ENCODE measurements at regions not wholly inside any gene's neighbourhood (a gene's known extent, or its start where the extent isn't known, plus 50 kb on each side); places are given as distances from the start of the nearest gene placed in this dataset.

DNA sequence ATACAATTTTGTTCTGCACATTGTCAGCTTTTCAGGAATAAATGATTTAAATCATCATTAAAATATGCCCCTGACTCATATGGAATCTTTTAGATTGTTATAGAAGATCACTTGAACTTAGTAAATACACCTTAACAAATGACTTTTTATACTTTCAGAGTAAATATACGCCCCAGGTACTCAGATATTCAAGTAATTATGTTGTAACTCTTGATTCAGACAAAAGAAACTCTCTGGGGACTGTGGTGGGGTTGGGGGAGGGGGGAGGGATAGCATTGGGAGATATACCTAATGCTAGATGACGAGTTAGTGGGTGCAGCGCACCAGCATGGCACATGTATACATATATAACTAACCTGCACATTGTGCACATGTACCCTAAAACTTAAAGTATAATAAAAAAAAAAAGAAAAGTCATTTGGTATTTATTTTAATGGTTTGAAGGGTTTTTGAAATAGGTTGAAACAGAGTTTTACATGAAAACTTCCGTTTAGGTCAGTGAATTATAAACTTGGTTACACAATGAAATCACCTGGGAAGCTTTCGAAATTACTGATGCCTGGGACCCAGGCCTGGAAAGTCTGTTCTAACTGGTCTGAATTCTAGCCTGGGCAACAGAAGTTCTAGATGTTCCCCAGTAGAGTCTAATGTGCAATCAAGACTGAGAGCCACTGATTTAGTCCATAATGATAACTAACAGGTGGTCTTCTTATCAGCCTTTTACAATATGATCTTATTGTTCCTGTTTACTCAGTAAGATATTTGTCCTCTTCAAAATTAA is 320.5 kb upstream of the NR5A2 start (continued):
- TF ChIP-seq, protein P1, sequence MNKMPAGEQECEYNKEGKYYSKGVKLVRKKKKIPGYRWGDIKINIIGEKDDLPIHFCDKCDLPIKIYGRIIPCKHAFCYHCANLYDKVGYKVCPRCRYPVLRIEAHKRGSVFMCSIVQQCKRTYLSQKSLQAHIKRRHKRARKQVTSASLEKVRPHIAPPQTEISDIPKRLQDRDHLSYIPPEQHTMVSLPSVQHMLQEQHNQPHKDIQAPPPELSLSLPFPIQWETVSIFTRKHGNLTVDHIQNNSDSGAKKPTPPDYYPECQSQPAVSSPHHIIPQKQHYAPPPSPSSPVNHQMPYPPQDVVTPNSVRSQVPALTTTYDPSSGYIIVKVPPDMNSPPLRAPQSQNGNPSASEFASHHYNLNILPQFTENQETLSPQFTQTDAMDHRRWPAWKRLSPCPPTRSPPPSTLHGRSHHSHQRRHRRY (tag by site-specific recombination; IDR thresholded peaks at IDR 0.05), result no peak
- TF ChIP-seq WT1 (tag by site-specific recombination; IDR thresholded peaks at IDR 0.05) (no peak), ZNF221 (tag by site-specific recombination; IDR thresholded peaks at IDR 0.05; ENCODE audit: borderline replicate concordance) (no peak), ZNF274 (IDR thresholded peaks at IDR 0.05; ENCODE audit: low read length) (no peak), ZNF274 (tag by site-specific recombination; IDR thresholded peaks at IDR 0.05; ENCODE audit: borderline replicate concordance) (no peak), ZNF701 (tag by site-specific recombination; IDR thresholded peaks at IDR 0.05) (no peak)
- TF ChIP-seq, protein P2, sequence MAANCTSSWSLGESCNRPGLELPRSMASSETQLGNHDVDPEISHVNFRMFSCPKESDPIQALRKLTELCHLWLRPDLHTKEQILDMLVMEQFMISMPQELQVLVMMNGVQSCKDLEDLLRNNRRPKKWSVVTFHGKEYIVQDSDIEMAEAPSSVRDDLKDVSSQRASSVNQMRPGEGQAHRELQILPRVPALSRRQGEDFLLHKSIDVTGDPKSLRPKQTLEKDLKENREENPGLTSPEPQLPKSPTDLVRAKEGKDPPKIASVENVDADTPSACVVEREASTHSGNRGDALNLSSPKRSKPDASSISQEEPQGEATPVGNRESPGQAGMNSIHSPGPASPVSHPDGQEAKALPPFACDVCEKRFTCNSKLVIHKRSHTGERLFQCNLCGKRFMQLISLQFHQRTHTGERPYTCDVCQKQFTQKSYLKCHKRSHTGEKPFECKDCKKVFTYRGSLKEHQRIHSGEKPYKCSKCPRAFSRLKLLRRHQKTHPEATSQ (tag by site-specific recombination; IDR thresholded peaks at IDR 0.05), result no peak
- TF ChIP-seq, protein P3, sequence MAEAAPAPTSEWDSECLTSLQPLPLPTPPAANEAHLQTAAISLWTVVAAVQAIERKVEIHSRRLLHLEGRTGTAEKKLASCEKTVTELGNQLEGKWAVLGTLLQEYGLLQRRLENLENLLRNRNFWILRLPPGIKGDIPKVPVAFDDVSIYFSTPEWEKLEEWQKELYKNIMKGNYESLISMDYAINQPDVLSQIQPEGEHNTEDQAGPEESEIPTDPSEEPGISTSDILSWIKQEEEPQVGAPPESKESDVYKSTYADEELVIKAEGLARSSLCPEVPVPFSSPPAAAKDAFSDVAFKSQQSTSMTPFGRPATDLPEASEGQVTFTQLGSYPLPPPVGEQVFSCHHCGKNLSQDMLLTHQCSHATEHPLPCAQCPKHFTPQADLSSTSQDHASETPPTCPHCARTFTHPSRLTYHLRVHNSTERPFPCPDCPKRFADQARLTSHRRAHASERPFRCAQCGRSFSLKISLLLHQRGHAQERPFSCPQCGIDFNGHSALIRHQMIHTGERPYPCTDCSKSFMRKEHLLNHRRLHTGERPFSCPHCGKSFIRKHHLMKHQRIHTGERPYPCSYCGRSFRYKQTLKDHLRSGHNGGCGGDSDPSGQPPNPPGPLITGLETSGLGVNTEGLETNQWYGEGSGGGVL (tag by site-specific recombination; IDR thresholded peaks at IDR 0.05), result no peak

DNA sequence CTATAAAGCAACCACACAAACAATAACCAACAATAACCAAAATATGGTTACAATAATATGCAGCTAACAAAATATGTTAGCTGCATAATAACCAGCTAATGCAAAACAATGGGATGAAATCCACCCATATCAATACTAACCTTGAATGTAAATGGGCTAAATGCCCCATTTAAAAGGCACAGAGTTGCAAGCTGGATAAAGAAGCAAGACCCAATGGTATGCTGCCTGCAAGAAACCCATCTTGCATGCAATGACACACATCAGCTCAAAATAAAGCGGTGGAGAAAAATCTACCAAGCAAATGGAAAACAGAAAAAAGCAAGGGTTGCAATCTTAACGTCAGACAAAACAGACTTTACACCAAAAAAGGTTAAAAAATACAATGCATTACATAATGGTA is 316.5 kb upstream of the NR5A2 start:
- Histone ChIP-seq H3K9me3 (ENCODE audit: control insufficient read depth, insufficient read depth, low read depth, low read length) (no peaks in the 10 kb centered on the region), H3K27ac (ENCODE audit: extremely low read depth, low read depth, low read length) (no peak overlapping the region), H3K4me1 (ENCODE audit: control insufficient read depth, insufficient read depth, low read length) (no peaks in the 10 kb centered on the region), H3K4me3 (ENCODE audit: low read depth, low read length) (no peak overlapping the region), H3K36me3 (ENCODE audit: control insufficient read depth in 2 of 2, insufficient read depth in 1 of 2, low read length in 2 of 2) (no peaks in the 10 kb centered on the region)
- ChIA-PET CTCF (interaction anchor here (0.6 kb wide), 1 partner anchor 12 kb away, joined by 3 read pairs; no protein-coding TSS in a partner anchor), POLR2A (no interaction called here)
- TF ChIP-seq, protein P4, sequence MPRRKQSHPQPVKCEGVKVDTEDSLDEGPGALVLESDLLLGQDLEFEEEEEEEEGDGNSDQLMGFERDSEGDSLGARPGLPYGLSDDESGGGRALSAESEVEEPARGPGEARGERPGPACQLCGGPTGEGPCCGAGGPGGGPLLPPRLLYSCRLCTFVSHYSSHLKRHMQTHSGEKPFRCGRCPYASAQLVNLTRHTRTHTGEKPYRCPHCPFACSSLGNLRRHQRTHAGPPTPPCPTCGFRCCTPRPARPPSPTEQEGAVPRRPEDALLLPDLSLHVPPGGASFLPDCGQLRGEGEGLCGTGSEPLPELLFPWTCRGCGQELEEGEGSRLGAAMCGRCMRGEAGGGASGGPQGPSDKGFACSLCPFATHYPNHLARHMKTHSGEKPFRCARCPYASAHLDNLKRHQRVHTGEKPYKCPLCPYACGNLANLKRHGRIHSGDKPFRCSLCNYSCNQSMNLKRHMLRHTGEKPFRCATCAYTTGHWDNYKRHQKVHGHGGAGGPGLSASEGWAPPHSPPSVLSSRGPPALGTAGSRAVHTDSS (tag by site-specific recombination; IDR thresholded peaks at IDR 0.05), result no peak
- TF ChIP-seq ZBTB8A (tag by site-specific recombination; IDR thresholded peaks at IDR 0.05) (no peak), ZBTB21 (tag by site-specific recombination; IDR thresholded peaks at IDR 0.05) (no peak), SETDB1 (IDR thresholded peaks at IDR 0.05; ENCODE audit: insufficient read length, low read length) (peak; percentile 92), ZNF600 (tag by site-specific recombination; IDR thresholded peaks at IDR 0.05) (no peak), ZNF571 (tag by site-specific recombination; IDR thresholded peaks at IDR 0.05) (no peak), ZXDB (tag by site-specific recombination; IDR thresholded peaks at IDR 0.05) (no peak), ZNF629 (tag by site-specific recombination; IDR thresholded peaks at IDR 0.05) (no peak), ZNF529 (tag by site-specific recombination; IDR thresholded peaks at IDR 0.05; ENCODE audit: insufficient replicate concordance) (peak; percentile 93), ZNF548 (tag by site-specific recombination; IDR thresholded peaks at IDR 0.05) (no peak), ZNF555 (tag by site-specific recombination; conservative IDR thresholded peaks at IDR 0.05) (no peak)
- TF ChIP-seq, protein P5, sequence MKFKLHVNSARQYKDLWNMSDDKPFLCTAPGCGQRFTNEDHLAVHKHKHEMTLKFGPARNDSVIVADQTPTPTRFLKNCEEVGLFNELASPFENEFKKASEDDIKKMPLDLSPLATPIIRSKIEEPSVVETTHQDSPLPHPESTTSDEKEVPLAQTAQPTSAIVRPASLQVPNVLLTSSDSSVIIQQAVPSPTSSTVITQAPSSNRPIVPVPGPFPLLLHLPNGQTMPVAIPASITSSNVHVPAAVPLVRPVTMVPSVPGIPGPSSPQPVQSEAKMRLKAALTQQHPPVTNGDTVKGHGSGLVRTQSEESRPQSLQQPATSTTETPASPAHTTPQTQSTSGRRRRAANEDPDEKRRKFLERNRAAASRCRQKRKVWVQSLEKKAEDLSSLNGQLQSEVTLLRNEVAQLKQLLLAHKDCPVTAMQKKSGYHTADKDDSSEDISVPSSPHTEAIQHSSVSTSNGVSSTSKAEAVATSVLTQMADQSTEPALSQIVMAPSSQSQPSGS (tag by site-specific recombination; IDR thresholded peaks at IDR 0.05; ENCODE audit: low read depth), result no peak

Measured in HEK293 (cell line).